Glutamatergic neuron (in vitro differentiated cells): ENCODE measurements at regions not wholly inside any gene's neighbourhood (a gene's known extent, or its start where the extent isn't known, plus 50 kb on each side); places are given as distances from the start of the nearest gene placed in this dataset.

Source experiments
- DNase-seq: peaks from one replicate; pipeline ENCODE4 v3.0.0; 2022
- H3K27ac Mint-ChIP-seq: one replicate; pipeline ENCODE4 v1.8.0; 2020; ENCODE audit warnings: mild to moderate bottlenecking, mixed read lengths, inconsistent platforms; ENCODE audit not compliant: unreplicated experiment
- H3K27me3 Mint-ChIP-seq: one replicate; pipeline ENCODE4 v1.8.0; 2020; ENCODE audit warnings: mild to moderate bottlenecking, moderate library complexity, mixed read lengths, inconsistent platforms; ENCODE audit not compliant: unreplicated experiment
- H3K36me3 Mint-ChIP-seq: one replicate; pipeline ENCODE4 v1.8.0; 2020; ENCODE audit warnings: mild to moderate bottlenecking, mixed read lengths, inconsistent platforms; ENCODE audit not compliant: unreplicated experiment
- H3K4me1 Mint-ChIP-seq: one replicate; pipeline ENCODE4 v1.8.0; 2020; ENCODE audit warnings: mild to moderate bottlenecking, low read depth, mixed read lengths, inconsistent platforms; ENCODE audit not compliant: unreplicated experiment
- H3K4me3 Mint-ChIP-seq: one replicate; pipeline ENCODE4 v1.8.0; 2020; ENCODE audit warnings: mild to moderate bottlenecking, mixed read lengths, inconsistent platforms; ENCODE audit not compliant: unreplicated experiment
- H3K9me3 Mint-ChIP-seq: one replicate; pipeline ENCODE4 v1.8.0; 2020; ENCODE audit warnings: mild to moderate bottlenecking, moderate library complexity, mixed read lengths, inconsistent platforms; ENCODE audit not compliant: unreplicated experiment
- TF ChIP-seq, protein P1 (sequence below): fragments of 200-600 bp; sonication (generic); IDR thresholded peaks from one replicate; pipeline ENCODE4 v1.5.0; 2021; ENCODE audit not compliant: partially characterized antibody, unreplicated experiment

DNA sequence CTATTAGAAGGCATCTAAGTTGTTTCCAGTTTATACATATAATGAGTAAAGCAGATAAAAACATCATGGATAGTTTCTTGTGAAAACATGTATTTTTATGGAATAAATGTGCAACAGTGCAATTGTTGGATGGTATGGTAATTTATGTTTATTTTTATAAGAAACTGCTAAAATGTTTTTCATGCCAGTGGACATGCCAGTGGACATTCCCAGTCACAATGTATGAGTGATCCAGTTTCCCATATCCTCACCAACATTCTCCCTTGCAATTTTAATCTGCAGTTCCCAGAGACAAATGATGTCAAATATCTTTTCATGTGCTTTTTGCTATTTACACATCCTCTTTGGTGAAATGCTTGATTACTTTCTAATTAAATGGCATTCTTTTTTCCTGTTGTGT lies 818.6 kb downstream of the SUCLG1 start:
- Mint-ChIP-seq H3K4me1 (peaks cover 3% of the 10 kb centered on the region), H3K36me3 (no peaks in the 10 kb centered on the region), H3K27me3 (no peaks in the 10 kb centered on the region), H3K9me3 (no peaks in the 10 kb centered on the region), H3K27ac (no peak overlapping the region), H3K4me3 (no peak overlapping the region)
- DNase-seq: no peak
- TF ChIP-seq, protein P1, sequence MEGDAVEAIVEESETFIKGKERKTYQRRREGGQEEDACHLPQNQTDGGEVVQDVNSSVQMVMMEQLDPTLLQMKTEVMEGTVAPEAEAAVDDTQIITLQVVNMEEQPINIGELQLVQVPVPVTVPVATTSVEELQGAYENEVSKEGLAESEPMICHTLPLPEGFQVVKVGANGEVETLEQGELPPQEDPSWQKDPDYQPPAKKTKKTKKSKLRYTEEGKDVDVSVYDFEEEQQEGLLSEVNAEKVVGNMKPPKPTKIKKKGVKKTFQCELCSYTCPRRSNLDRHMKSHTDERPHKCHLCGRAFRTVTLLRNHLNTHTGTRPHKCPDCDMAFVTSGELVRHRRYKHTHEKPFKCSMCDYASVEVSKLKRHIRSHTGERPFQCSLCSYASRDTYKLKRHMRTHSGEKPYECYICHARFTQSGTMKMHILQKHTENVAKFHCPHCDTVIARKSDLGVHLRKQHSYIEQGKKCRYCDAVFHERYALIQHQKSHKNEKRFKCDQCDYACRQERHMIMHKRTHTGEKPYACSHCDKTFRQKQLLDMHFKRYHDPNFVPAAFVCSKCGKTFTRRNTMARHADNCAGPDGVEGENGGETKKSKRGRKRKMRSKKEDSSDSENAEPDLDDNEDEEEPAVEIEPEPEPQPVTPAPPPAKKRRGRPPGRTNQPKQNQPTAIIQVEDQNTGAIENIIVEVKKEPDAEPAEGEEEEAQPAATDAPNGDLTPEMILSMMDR: no peak

DNA sequence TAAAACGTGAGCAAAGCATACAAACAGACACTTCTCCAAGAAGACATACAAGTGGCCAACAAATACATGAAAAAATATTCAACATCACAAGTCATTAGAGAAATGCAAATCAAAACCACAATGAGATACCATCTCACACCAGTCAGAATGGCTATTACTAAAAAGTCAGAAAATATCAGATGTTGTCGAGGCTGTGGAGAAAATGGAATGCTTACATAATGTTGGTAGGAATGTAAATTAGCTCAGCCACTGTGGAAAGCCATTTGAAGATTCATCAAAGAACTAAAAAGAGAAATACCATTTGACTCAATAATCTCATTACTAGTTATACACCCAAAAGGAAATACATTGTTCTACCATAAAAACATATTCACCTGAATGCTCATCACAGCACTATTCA lies 825.7 kb downstream of the SUCLG1 start:
- Mint-ChIP-seq H3K4me1 (peaks cover 3% of the 10 kb centered on the region), H3K9me3 (no peaks in the 10 kb centered on the region), H3K27ac (no peak overlapping the region), H3K27me3 (no peaks in the 10 kb centered on the region), H3K4me3 (no peak overlapping the region), H3K36me3 (no peaks in the 10 kb centered on the region)
- no peak for DNase-seq
- TF ChIP-seq, protein P1: no peak

DNA sequence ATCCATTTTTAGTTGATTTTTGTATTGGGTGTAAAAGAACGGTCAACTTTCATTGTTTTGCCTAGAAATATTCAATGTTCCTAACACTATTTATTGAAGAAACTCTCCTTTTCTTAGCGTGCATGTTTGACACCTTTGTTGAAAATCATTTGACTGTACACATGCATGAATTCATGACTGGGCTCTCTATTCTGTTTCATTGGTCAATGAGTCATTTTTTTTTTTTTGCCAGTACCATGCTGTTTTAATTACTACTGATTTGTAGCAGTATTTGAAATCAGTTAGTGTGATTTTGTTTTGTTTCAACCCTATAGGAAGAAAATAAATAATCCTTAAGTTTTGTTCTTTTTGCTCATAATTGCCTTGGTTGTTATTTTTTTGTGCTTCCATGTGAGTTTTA lies 828.7 kb downstream of the SUCLG1 start:
- no peak for DNase-seq
- TF ChIP-seq, protein P1: no peak
- Mint-ChIP-seq H3K36me3 (no peaks in the 10 kb centered on the region), H3K27me3 (no peaks in the 10 kb centered on the region), H3K27ac (no peak overlapping the region), H3K4me3 (no peak overlapping the region), H3K4me1 (no peaks in the 10 kb centered on the region), H3K9me3 (no peaks in the 10 kb centered on the region)

DNA sequence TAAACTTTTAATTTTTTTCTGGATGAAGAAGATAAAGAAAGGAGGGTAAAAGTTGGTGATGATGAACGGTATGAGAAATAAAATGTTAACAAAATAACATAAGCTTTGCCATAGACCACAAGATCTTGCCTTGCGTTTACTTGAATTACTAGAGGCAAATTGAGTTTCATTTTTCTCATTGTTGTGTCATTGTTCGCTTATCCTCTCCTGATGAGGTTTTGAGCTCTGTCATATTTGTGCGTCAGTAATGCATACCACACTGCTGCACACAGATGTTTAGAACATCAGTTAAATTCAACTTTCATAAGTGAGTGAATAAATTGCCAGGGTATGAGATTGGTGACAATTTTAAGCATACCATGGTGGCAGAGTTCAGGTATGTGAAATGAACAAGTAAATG lies 843.6 kb downstream of the SUCLG1 start:
- TF ChIP-seq, protein P1: no peak
- Mint-ChIP-seq H3K36me3 (peaks cover 8% of the 10 kb centered on the region), H3K9me3 (no peaks in the 10 kb centered on the region), H3K27me3 (no peaks in the 10 kb centered on the region), H3K27ac (no peak overlapping the region), H3K4me3 (no peak overlapping the region), H3K4me1 (no peaks in the 10 kb centered on the region)
- DNase-seq: no peak

DNA sequence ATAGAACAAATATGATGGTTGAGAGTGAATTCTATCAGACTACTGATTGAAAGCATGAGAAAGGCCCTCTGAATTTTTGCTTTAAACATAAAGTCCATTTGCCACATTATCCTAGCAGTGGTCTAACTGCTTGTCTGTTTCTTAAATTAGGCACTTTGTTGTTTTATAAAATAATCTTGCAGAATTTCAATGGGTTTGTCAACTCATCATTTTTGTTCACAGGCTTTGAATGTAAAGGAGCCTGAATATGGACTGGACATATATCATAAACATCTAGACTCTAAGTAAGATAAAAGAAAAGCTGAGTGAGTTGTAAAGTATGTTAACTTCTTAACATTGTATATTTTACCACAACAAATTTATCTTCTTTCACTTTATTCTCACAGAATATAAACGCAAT lies 845.9 kb downstream of the SUCLG1 start:
- Mint-ChIP-seq H3K4me3 (no peak overlapping the region), H3K4me1 (no peaks in the 10 kb centered on the region), H3K9me3 (no peaks in the 10 kb centered on the region), H3K27ac (no peak overlapping the region), H3K27me3 (no peaks in the 10 kb centered on the region), H3K36me3 (peaks cover 4% of the 10 kb centered on the region)
- DNase-seq: no peak
- TF ChIP-seq, protein P1: no peak
